A549 (cell line): ENCODE measurements at regions not wholly inside any gene's neighbourhood (a gene's known extent, or its start where the extent isn't known, plus 50 kb on each side); places are given as distances from the start of the nearest gene placed in this dataset.

Experiments
- ATAC-seq, 2 experiments: fragments of 200-7000 bp in 1 of 2; fragments of >200 bp in 1 of 2; cut with Nextera tagmentation in 1 of 2; cut with Tn5 transposase in 1 of 2; 3 replicates each; pipeline versions ENCODE4 v1.8.0 to v1.9.1; 2018 to 2020; ENCODE audit warnings: mild to moderate bottlenecking in 1 of 2, moderate library complexity in 1 of 2
- CTCF ChIA-PET: fragments of 300-600 bp; sonication (Branson Sonifier 250); formaldehyde crosslinking; extraction: SDS; loops from one replicate; lab custom pipeline; 2021; ENCODE audit warnings: antibody characterized with exemption, inconsistent platforms; lab: Yijun Ruan, JAX
- POLR2A ChIA-PET: fragments of 350-600 bp; formaldehyde crosslinking; extraction: SDS; loops from one replicate; lab custom pipeline; 2021; ENCODE audit warnings: antibody characterized with exemption, inconsistent platforms; lab: Yijun Ruan, JAX
- DNase-seq, 2 experiments: peaks; one replicate each; pipeline versions ENCODE4 v3.0.0 to v3.0.0-alpha.2; 2011 to 2016; ENCODE audit warnings: low read depth in 1 of 2, low spot score in 1 of 2
- FAIRE-seq: peaks from 2 replicates; lab custom pipeline; 2011; peaks lifted over from hg19 to GRCh38; lab: Jason Lieb, UNC
- H3K27ac ChIP-seq, 2 experiments: fragments of >200 bp; sonication (Bioruptor Twin); formaldehyde crosslinking; 3 replicates each; pipeline ENCODE4 v1.5.1; 2016 to 2017
- H3K4me1 ChIP-seq: fragments of >200 bp; sonication (Bioruptor Twin); formaldehyde crosslinking; 3 replicates; pipeline ENCODE4 v1.6.1; 2016
- H3K4me2 ChIP-seq: fragments of >200 bp; sonication (Bioruptor Twin); formaldehyde crosslinking; 3 replicates; pipeline ENCODE4 v1.6.1; 2016
- H3K4me3 ChIP-seq: fragments of >200 bp; sonication (Bioruptor Twin); formaldehyde crosslinking; 3 replicates; pipeline ENCODE4 v1.5.1; 2016
- H3K9me3 ChIP-seq: fragments of >200 bp; sonication (Bioruptor Twin); formaldehyde crosslinking; 3 replicates; pipeline ENCODE4 v1.6.1; 2016
- ATOH8 ChIP-seq: fragments of 250-450 bp; sonication (Bioruptor Pico); IDR thresholded peaks from 2 replicates; pipeline ENCODE4 v1.5.0; 2020; ENCODE audit warnings: low read depth, mild to moderate bottlenecking, moderate library complexity
- CBX8 ChIP-seq: fragments of 200-600 bp; sonication (generic); IDR thresholded peaks from 2 replicates; pipeline ENCODE4 v1.6.1; 2016
- CHD4 ChIP-seq: fragments of 200-600 bp; sonication (generic); IDR thresholded peaks from 2 replicates; pipeline ENCODE4 v1.6.1; 2016; ENCODE audit warnings: antibody characterized with exemption, mild to moderate bottlenecking, borderline replicate concordance
- EHF ChIP-seq: fragments of 250-450 bp; sonication (Bioruptor Pico); IDR thresholded peaks from 2 replicates; pipeline ENCODE4 v1.5.0; 2020; ENCODE audit warnings: mild to moderate bottlenecking
- EP300 ChIP-seq, 2 experiments: fragments of >200 bp; sonication (Bioruptor Twin); formaldehyde crosslinking; IDR thresholded peaks; 2 replicates in 1 of 2; 3 replicates in 1 of 2; pipeline ENCODE4 v1.6.1; 2016 to 2017
- ESRRA ChIP-seq: fragments of 150-350 bp; IDR thresholded peaks from 2 replicates; pipeline ENCODE4 v1.6.1; 2014; ENCODE audit warnings: mild to moderate bottlenecking, low read length, borderline replicate concordance
- FOSL2 ChIP-seq, 2 experiments: fragments of 450-650 bp in 1 of 2; fragments of >200 bp in 1 of 2; sonication (Bioruptor Twin) in 1 of 2; formaldehyde crosslinking; IDR thresholded peaks; 2 replicates each; pipeline versions ENCODE4 v1.5.0 to v1.6.1; 2016 to 2020; ENCODE audit warnings: mild to moderate bottlenecking in 1 of 2, moderate library complexity in 1 of 2
- GATA3 ChIP-seq: IDR thresholded peaks from 2 replicates; pipeline ENCODE4 v1.6.1; 2012; ENCODE audit warnings: borderline replicate concordance
- JUN ChIP-seq, 2 experiments: fragments of >200 bp; sonication (Bioruptor Twin); formaldehyde crosslinking; IDR thresholded peaks; 2 replicates in 1 of 2; 3 replicates in 1 of 2; pipeline ENCODE4 v1.6.1; 2016 to 2017
- KDM1A ChIP-seq: fragments of 200-600 bp; sonication (generic); IDR thresholded peaks from 2 replicates; pipeline ENCODE4 v1.6.1; 2016; ENCODE audit warnings: low read depth, mild to moderate bottlenecking
- NPAS2 ChIP-seq: fragments of 250-450 bp; sonication (Bioruptor Pico); IDR thresholded peaks from 2 replicates; pipeline ENCODE4 v1.8.0; 2022; ENCODE audit warnings: mild to moderate bottlenecking, moderate library complexity, borderline replicate concordance
- NR3C1 ChIP-seq: fragments of >200 bp; sonication (Bioruptor Twin); formaldehyde crosslinking; IDR thresholded peaks from 3 replicates; pipeline ENCODE4 v1.6.1; 2017
- RFX5 ChIP-seq: fragments of 450-650 bp; IDR thresholded peaks from 2 replicates; pipeline ENCODE4 v1.7.1; 2014; ENCODE audit warnings: antibody characterized with exemption, mild to moderate bottlenecking, moderate library complexity
- RNF2 ChIP-seq: fragments of 200-600 bp; sonication (generic); IDR thresholded peaks from 2 replicates; pipeline ENCODE4 v1.6.1; 2016; ENCODE audit warnings: low read depth, mild to moderate bottlenecking, antibody characterized with exemption, moderate library complexity, borderline replicate concordance
- SMC3 ChIP-seq: fragments of >200 bp; sonication (Bioruptor Twin); formaldehyde crosslinking; IDR thresholded peaks from 3 replicates; pipeline ENCODE4 v1.6.1; 2018; ENCODE audit warnings: inconsistent platforms
- ZSCAN20 ChIP-seq: fragments of 250-450 bp; sonication (Bioruptor Pico); IDR thresholded peaks from 2 replicates; pipeline ENCODE4 v1.8.0; 2022; ENCODE audit warnings: mild to moderate bottlenecking, moderate library complexity
- WGBS: methylation state at CpG from one replicate; pipeline ENCODE4 v1.1.6; 2017; ENCODE audit errors: missing lambda C conversion rate; 5-methylcytosine and 5-hydroxymethylcytosine counted together
- TF ChIP-seq, protein P1 (sequence below): IDR thresholded peaks from 2 replicates; pipeline ENCODE4 v1.6.1; 2012
- TF ChIP-seq, protein P2 (sequence below): fragments of 250-450 bp; sonication (Bioruptor Pico); IDR thresholded peaks from 2 replicates; pipeline ENCODE4 v1.5.0; 2021; ENCODE audit warnings: mild to moderate bottlenecking, moderate library complexity, borderline replicate concordance
- TF ChIP-seq, protein P3 (sequence below): IDR thresholded peaks from 2 replicates; pipeline ENCODE4 v1.6.1; 2012

- WGBS, result 53% methylated on average over 32 of the region's 41 CpGs
- CTCF ChIA-PET, result interaction anchor here (0.5 kb wide), 2 partner anchors 82 to 414 kb away, joined by 3 to 4 read pairs; no protein-coding TSS in a partner anchor
- no peaks in the 10 kb centered on the region for H3K4me1 ChIP-seq
- no peak overlapping the region for H3K4me3 ChIP-seq
- POLR2A ChIA-PET, result no interaction called here
- no peak overlapping the region for H3K4me2 ChIP-seq
- ATAC-seq (no peak), DNase-seq (no peak), FAIRE-seq (no peak)
- TF ChIP-seq, protein P1, sequence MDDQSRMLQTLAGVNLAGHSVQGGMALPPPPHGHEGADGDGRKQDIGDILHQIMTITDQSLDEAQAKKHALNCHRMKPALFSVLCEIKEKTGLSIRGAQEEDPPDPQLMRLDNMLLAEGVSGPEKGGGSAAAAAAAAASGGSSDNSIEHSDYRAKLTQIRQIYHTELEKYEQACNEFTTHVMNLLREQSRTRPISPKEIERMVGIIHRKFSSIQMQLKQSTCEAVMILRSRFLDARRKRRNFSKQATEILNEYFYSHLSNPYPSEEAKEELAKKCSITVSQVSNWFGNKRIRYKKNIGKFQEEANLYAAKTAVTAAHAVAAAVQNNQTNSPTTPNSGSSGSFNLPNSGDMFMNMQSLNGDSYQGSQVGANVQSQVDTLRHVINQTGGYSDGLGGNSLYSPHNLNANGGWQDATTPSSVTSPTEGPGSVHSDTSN, result no peak
- TF ChIP-seq GATA3 (no peak), EHF (CRISPR knock-in tag) (no peak), ATOH8 (no peak), JUN (IDR thresholded peaks at IDR 0.05) (no peak)
- H3K27ac ChIP-seq, result no peak overlapping the region
- no peaks in the 10 kb centered on the region for H3K9me3 ChIP-seq
These were observed 114.9 kb upstream of the ALG10B start for GRCh38 chr12:38201461-38202276.

DNA sequence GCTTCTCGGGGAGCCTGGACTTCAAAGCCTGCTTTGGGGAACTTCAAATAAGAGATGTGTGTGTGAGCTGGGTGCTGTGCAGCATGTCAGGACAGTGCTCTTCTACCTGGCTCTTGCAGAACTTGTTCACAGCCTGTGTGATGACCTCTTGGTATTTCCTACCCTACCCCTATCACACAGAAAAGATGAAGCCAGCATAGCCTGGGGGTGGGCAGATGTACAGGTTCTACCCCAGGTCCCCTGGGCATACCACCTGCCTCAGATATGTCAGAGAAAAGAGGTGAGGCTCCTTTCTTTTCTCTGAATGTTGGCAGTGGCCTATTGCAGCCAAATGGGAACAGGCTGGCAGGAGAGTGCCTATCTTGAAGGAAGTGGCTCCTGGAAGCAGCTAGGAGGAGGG, 111.7 kb upstream of the ALG10B start:
- WGBS, result 15% methylated on average over 1 of the region's 1 CpG
- ATAC-seq, result no peak
- Histone ChIP-seq H3K4me1 (no peaks in the 10 kb centered on the region), H3K4me2 (no peak overlapping the region), H3K27ac (no peak overlapping the region), H3K4me3 (no peak overlapping the region), H3K9me3 (no peaks in the 10 kb centered on the region)
- ChIA-PET CTCF (interaction anchor here (1.6 kb wide), 1 partner anchor 13 kb away, joined by 3 read pairs; no protein-coding TSS in a partner anchor), POLR2A (no interaction called here)
- TF ChIP-seq, protein P2, sequence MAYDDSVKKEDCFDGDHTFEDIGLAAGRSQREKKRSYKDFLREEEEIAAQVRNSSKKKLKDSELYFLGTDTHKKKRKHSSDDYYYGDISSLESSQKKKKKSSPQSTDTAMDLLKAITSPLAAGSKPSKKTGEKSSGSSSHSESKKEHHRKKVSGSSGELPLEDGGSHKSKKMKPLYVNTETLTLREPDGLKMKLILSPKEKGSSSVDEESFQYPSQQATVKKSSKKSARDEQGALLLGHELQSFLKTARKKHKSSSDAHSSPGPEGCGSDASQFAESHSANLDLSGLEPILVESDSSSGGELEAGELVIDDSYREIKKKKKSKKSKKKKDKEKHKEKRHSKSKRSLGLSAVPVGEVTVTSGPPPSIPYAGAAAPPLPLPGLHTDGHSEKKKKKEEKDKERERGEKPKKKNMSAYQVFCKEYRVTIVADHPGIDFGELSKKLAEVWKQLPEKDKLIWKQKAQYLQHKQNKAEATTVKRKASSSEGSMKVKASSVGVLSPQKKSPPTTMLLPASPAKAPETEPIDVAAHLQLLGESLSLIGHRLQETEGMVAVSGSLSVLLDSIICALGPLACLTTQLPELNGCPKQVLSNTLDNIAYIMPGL (CRISPR knock-in tag), result no peak
- TF ChIP-seq, protein P1, result no peak
- TF ChIP-seq KDM1A, result no peak
- TF ChIP-seq CHD4, result no peak
- no peak for FAIRE-seq
- no peak for DNase-seq

- no peak for FAIRE-seq
- Histone ChIP-seq H3K9me3 (no peaks in the 10 kb centered on the region), H3K27ac (no peak overlapping the region), H3K4me1 (no peaks in the 10 kb centered on the region), H3K4me3 (no peak overlapping the region)
- POLR2A ChIA-PET, result no interaction called here
- TF ChIP-seq SMC3, result no peak
- TF ChIP-seq GATA3, result no peak
- no peak for TF ChIP-seq FOSL2 (IDR thresholded peaks at IDR 0.05)
- no peak for TF ChIP-seq FOSL2 (CRISPR knock-in tag; IDR thresholded peaks at IDR 0.05)
- no peak for TF ChIP-seq NR3C1
- no peak for TF ChIP-seq NPAS2
- no peak for TF ChIP-seq EP300 (IDR thresholded peaks at IDR 0.05)
- TF ChIP-seq, protein P3, sequence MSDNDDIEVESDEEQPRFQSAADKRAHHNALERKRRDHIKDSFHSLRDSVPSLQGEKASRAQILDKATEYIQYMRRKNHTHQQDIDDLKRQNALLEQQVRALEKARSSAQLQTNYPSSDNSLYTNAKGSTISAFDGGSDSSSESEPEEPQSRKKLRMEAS, result no peak
- TF ChIP-seq EHF (CRISPR knock-in tag), result no peak
- no peak for TF ChIP-seq CBX8
- no peak for TF ChIP-seq ESRRA
- TF ChIP-seq RFX5, result no peak
- TF ChIP-seq ZSCAN20 (CRISPR knock-in tag), result no peak
- no peak for TF ChIP-seq RNF2
- TF ChIP-seq, all 56 proteins: peak for 0
- ATAC-seq, result no peak
- WGBS, result 3% methylated on average over 5 of the region's 5 CpGs
- no peak for DNase-seq
- CTCF ChIA-PET, result no interaction called here
- no peak overlapping the region for H3K4me2 ChIP-seq
These were observed 94.6 kb upstream of the ALG10B start for GRCh38 chr12:38222011-38222410.
